ENCODE measurements at regions not wholly inside any gene's neighbourhood (a gene's known extent, or its start where the extent isn't known, plus 50 kb on each side); places are given as distances from the start of the nearest gene placed in this dataset.

GRCh38 chr22:49290711-49291110 lies 537.0 kb downstream of the BRD1 start:
- TF ChIP-seq EZH2phosphoT487 (conservative IDR thresholded peaks at IDR 0.05; ENCODE audit: low read length) (no peak), CTCF (IDR thresholded peaks at IDR 0.05; ENCODE audit: insufficient read depth, low read length, poor library complexity, severe bottlenecking) (no peak)
- no peak overlapping the region for H3K4me3 ChIP-seq (ENCODE audit: insufficient read depth, low read length, poor library complexity, severe bottlenecking)
- no peaks in the 10 kb centered on the region for H4K20me1 ChIP-seq (ENCODE audit: low read depth, low read length)
- no peaks in the 10 kb centered on the region for H3K36me3 ChIP-seq (ENCODE audit: low read length)
- no peak overlapping the region for H3K9ac ChIP-seq (ENCODE audit: low read length)
- no peaks in the 10 kb centered on the region for H3K79me2 ChIP-seq (ENCODE audit: insufficient read depth, low read length)
- no peaks in the 10 kb centered on the region for H3K27me3 ChIP-seq (ENCODE audit: low read length)
- H3K9me2 ChIP-seq (replicated peaks; ENCODE audit: insufficient read depth, low read length), result no peaks in the 10 kb centered on the region
- H3K9me3 ChIP-seq (ENCODE audit: insufficient read depth, low read length), result no peaks in the 10 kb centered on the region
- H3F3A ChIP-seq (ENCODE audit: insufficient read depth), result no peaks in the 10 kb centered on the region
- no peak overlapping the region for H3K27ac ChIP-seq (ENCODE audit: low read depth, low read length)
- no peak overlapping the region for H2AFZ ChIP-seq (ENCODE audit: low read depth, low read length, severe bottlenecking)
- H3K4me2 ChIP-seq (ENCODE audit: low read depth, low read length, poor library complexity, severe bottlenecking), result no peak overlapping the region

- no peak overlapping the region for H3K4me2 ChIP-seq (ENCODE audit: low read depth, low read length, poor library complexity, severe bottlenecking)
- no peak overlapping the region for H3K27ac ChIP-seq (ENCODE audit: low read depth, low read length)
- no peaks in the 10 kb centered on the region for H3K79me2 ChIP-seq (ENCODE audit: insufficient read depth, low read length)
- H3K4me3 ChIP-seq (ENCODE audit: insufficient read depth, low read length, poor library complexity, severe bottlenecking), result no peak overlapping the region
- TF ChIP-seq CTCF (IDR thresholded peaks at IDR 0.05; ENCODE audit: insufficient read depth, low read length, poor library complexity, severe bottlenecking) (no peak), EZH2phosphoT487 (conservative IDR thresholded peaks at IDR 0.05; ENCODE audit: low read length) (no peak)
- H4K20me1 ChIP-seq (ENCODE audit: low read depth, low read length), result no peaks in the 10 kb centered on the region
- H2AFZ ChIP-seq (ENCODE audit: low read depth, low read length, severe bottlenecking), result no peak overlapping the region
- H3K27me3 ChIP-seq (ENCODE audit: low read length), result no peaks in the 10 kb centered on the region
- no peak overlapping the region for H3K9ac ChIP-seq (ENCODE audit: low read length)
- no peaks in the 10 kb centered on the region for H3F3A ChIP-seq (ENCODE audit: insufficient read depth)
- no peaks in the 10 kb centered on the region for H3K9me2 ChIP-seq (replicated peaks; ENCODE audit: insufficient read depth, low read length)
- H3K36me3 ChIP-seq (ENCODE audit: low read length), result no peaks in the 10 kb centered on the region
- H3K9me3 ChIP-seq (ENCODE audit: insufficient read depth, low read length), result no peaks in the 10 kb centered on the region
Observed at GRCh38 chr22:49289822-49290679, 537.6 kb downstream of the BRD1 start.

GRCh38 chr22:49286181-49286760 lies 541.4 kb downstream of the BRD1 start:
- no peak overlapping the region for H3K9ac ChIP-seq (ENCODE audit: low read length)
- TF ChIP-seq CTCF (IDR thresholded peaks at IDR 0.05; ENCODE audit: insufficient read depth, low read length, poor library complexity, severe bottlenecking) (no peak), EZH2phosphoT487 (conservative IDR thresholded peaks at IDR 0.05; ENCODE audit: low read length) (no peak)
- no peak overlapping the region for H3K4me3 ChIP-seq (ENCODE audit: insufficient read depth, low read length, poor library complexity, severe bottlenecking)
- no peaks in the 10 kb centered on the region for H3K9me3 ChIP-seq (ENCODE audit: insufficient read depth, low read length)
- H3K36me3 ChIP-seq (ENCODE audit: low read length), result no peaks in the 10 kb centered on the region
- H3K27ac ChIP-seq (ENCODE audit: low read depth, low read length), result no peak overlapping the region
- H3K79me2 ChIP-seq (ENCODE audit: insufficient read depth, low read length), result no peaks in the 10 kb centered on the region
- H2AFZ ChIP-seq (ENCODE audit: low read depth, low read length, severe bottlenecking), result no peak overlapping the region
- no peaks in the 10 kb centered on the region for H4K20me1 ChIP-seq (ENCODE audit: low read depth, low read length)
- no peaks in the 10 kb centered on the region for H3K9me2 ChIP-seq (replicated peaks; ENCODE audit: insufficient read depth, low read length)
- H3K4me2 ChIP-seq (ENCODE audit: low read depth, low read length, poor library complexity, severe bottlenecking), result no peak overlapping the region
- H3F3A ChIP-seq (ENCODE audit: insufficient read depth), result no peaks in the 10 kb centered on the region
- no peaks in the 10 kb centered on the region for H3K27me3 ChIP-seq (ENCODE audit: low read length)
